8988T (cell line): ENCODE measurements at regions not wholly inside any gene's neighbourhood (a gene's known extent, or its start where the extent isn't known, plus 50 kb on each side); places are given as distances from the start of the nearest gene placed in this dataset.
"Not testable (repeated sequence)": the region's sequence is repeated elsewhere in the genome, so short reads cannot be mapped to it uniquely, and the experiment has no call there.

Source experiments
- DNase-seq: peaks from one replicate; pipeline ENCODE4 v3.0.0; 2011

GRCh38 chr18:37920865-37921264 is 355.3 kb upstream of the CELF4 start:
- no peak for DNase-seq

GRCh38 chr18:37913051-37913450 is 347.5 kb upstream of the CELF4 start:
- DNase-seq, result no peak

GRCh38 chr18:37902344-37902743 is 336.7 kb upstream of the CELF4 start:
- DNase-seq, result no peak

- no peak for DNase-seq
Measured at GRCh38 chr18:37900326-37900725, 334.7 kb upstream of the CELF4 start.

- DNase-seq, result no peak
Measured at GRCh38 chr18:37889963-37890362, 324.4 kb upstream of the CELF4 start.

- no peak for DNase-seq
Measured at GRCh38 chr18:37874721-37875120, 309.1 kb upstream of the CELF4 start.

GRCh38 chr18:37873416-37873815 is 307.8 kb upstream of the CELF4 start:
- no peak for DNase-seq

GRCh38 chr18:37872562-37872961 is 307.0 kb upstream of the CELF4 start:
- no peak for DNase-seq

- no peak for DNase-seq
Measured at GRCh38 chr18:37871561-37871960, 306.0 kb upstream of the CELF4 start.

GRCh38 chr18:37869051-37869450 is 303.5 kb upstream of the CELF4 start:
- DNase-seq, result no peak

GRCh38 chr18:37864122-37864521 is 298.5 kb upstream of the CELF4 start:
- no peak for DNase-seq

- DNase-seq, result no peak
Measured at GRCh38 chr18:37861981-37862380, 296.4 kb upstream of the CELF4 start.

GRCh38 chr18:37854396-37854795 is 288.8 kb upstream of the CELF4 start:
- DNase-seq, result no peak

GRCh38 chr18:37853706-37854105 is 288.1 kb upstream of the CELF4 start:
- DNase-seq, result no peak

GRCh38 chr18:37852464-37852863 is 286.9 kb upstream of the CELF4 start:
- no peak for DNase-seq

- DNase-seq, result no peak
Measured at GRCh38 chr18:37847544-37847943, 281.9 kb upstream of the CELF4 start.

GRCh38 chr18:37846996-37847395 is 281.4 kb upstream of the CELF4 start:
- DNase-seq, result no peak

GRCh38 chr18:37845498-37845897 is 279.9 kb upstream of the CELF4 start:
- DNase-seq, result no peak

GRCh38 chr18:37844209-37844970 is 278.8 kb upstream of the CELF4 start:
- no peak for DNase-seq

- DNase-seq, result no peak
Measured at GRCh38 chr18:37838083-37838482, 272.5 kb upstream of the CELF4 start.

- no peak for DNase-seq
Measured at GRCh38 chr18:37836071-37836970, 270.7 kb upstream of the CELF4 start.

- DNase-seq, result not testable (repeated sequence)
Measured at GRCh38 chr18:37832010-37832695, 266.6 kb upstream of the CELF4 start.

GRCh38 chr18:37812961-37813360 is 247.4 kb upstream of the CELF4 start:
- no peak for DNase-seq
